GM23338 (cell line): ENCODE measurements at regions not wholly inside any gene's neighbourhood (a gene's known extent, or its start where the extent isn't known, plus 50 kb on each side); places are given as distances from the start of the nearest gene placed in this dataset.

ENCODE experiments used
- ATAC-seq: fragments of 200-7000 bp; cut with Tn5 transposase; 3 replicates; pipeline ENCODE4 v1.9.1; 2020
- DNase-seq: peaks from one replicate; pipeline ENCODE4 v3.0.0-alpha.2; 2015; ENCODE audit warnings: low spot score
- H2AFZ ChIP-seq: fragments of 200-600 bp; sonication (generic); 2 replicates; pipeline ENCODE4 v1.8.0; 2016; ENCODE audit warnings: antibody characterized with exemption, mild to moderate bottlenecking, moderate library complexity
- H3F3A ChIP-seq: fragments of 200-600 bp; sonication (generic); replicated peaks from 2 replicates; pipeline ENCODE4 v1.8.0; 2017; ENCODE audit warnings: antibody characterized with exemption, mixed run types, low read depth
- H3K27ac ChIP-seq: fragments of 200-600 bp; sonication (generic); 2 replicates; pipeline ENCODE4 v1.6.1; 2016; ENCODE audit warnings: low read depth
- H3K27me3 ChIP-seq: fragments of 200-600 bp; sonication (generic); 2 replicates; pipeline ENCODE4 v1.8.0; 2016; ENCODE audit warnings: mild to moderate bottlenecking, mixed run types, moderate library complexity; ENCODE audit not compliant: insufficient read depth
- H3K36me3 ChIP-seq: fragments of 200-600 bp; sonication (generic); 2 replicates; pipeline ENCODE4 v1.8.0; 2016; ENCODE audit warnings: mild to moderate bottlenecking; ENCODE audit not compliant: insufficient read depth
- H3K4me1 ChIP-seq: fragments of 200-600 bp; sonication (generic); 2 replicates; pipeline ENCODE4 v1.8.0; 2016; ENCODE audit warnings: mild to moderate bottlenecking, moderate library complexity; ENCODE audit not compliant: insufficient read depth
- H3K4me2 ChIP-seq: fragments of 200-600 bp; sonication (generic); 2 replicates; pipeline ENCODE4 v1.7.1; 2017; ENCODE audit warnings: mixed run types
- H3K4me3 ChIP-seq: fragments of 200-600 bp; sonication (generic); 2 replicates; pipeline ENCODE4 v1.6.1; 2016; ENCODE audit warnings: mixed run types
- H3K79me2 ChIP-seq: fragments of 200-600 bp; sonication (generic); replicated peaks from 2 replicates; pipeline ENCODE4 v1.8.0; 2017; ENCODE audit warnings: mild to moderate bottlenecking; ENCODE audit not compliant: insufficient read depth
- H3K9me2 ChIP-seq: fragments of 200-600 bp; sonication (generic); 2 replicates; pipeline ENCODE4 v1.8.0; 2017; ENCODE audit not compliant: insufficient read depth
- H4K20me1 ChIP-seq: fragments of 200-600 bp; sonication (generic); replicated peaks from 2 replicates; pipeline ENCODE4 v1.8.0; 2017; ENCODE audit warnings: mild to moderate bottlenecking; ENCODE audit not compliant: insufficient read depth
- H3K27ac Mint-ChIP-seq: 2 replicates; pipeline ENCODE4 v1.8.0; 2020; ENCODE audit warnings: inconsistent platforms, mild to moderate bottlenecking, moderate library complexity, mixed read lengths
- H3K27me3 Mint-ChIP-seq: 3 replicates; pipeline ENCODE4 v1.8.0; 2022; ENCODE audit warnings: low read depth, mild to moderate bottlenecking, moderate library complexity, mixed read lengths, inconsistent platforms; ENCODE audit not compliant: insufficient read depth, poor library complexity
- H3K36me3 Mint-ChIP-seq: 3 replicates; pipeline ENCODE4 v1.8.0; 2021; ENCODE audit warnings: low read depth, mild to moderate bottlenecking, inconsistent platforms, moderate library complexity, mixed read lengths
- H3K4me1 Mint-ChIP-seq: 3 replicates; pipeline ENCODE4 v1.8.0; 2020; ENCODE audit warnings: mild to moderate bottlenecking, inconsistent platforms, mixed read lengths
- H3K4me3 Mint-ChIP-seq: 3 replicates; pipeline ENCODE4 v1.8.0; 2021; ENCODE audit warnings: moderate library complexity, mild to moderate bottlenecking, inconsistent platforms, mixed read lengths
- H3K9me3 Mint-ChIP-seq: 3 replicates; pipeline ENCODE4 v1.8.0; 2020; ENCODE audit warnings: moderate library complexity, mild to moderate bottlenecking, inconsistent platforms, mixed read lengths
- CREB1 ChIP-seq: fragments of 250-450 bp; sonication (Bioruptor Pico); IDR thresholded peaks from 2 replicates; pipeline ENCODE4 v1.5.0; 2020; ENCODE audit warnings: low read depth, mild to moderate bottlenecking, moderate library complexity
- EZH2 ChIP-seq: fragments of 200-600 bp; sonication (generic); IDR thresholded peaks from one replicate; pipeline ENCODE4 v1.8.0; 2017; ENCODE audit warnings: antibody characterized with exemption, mild to moderate bottlenecking, low read depth; ENCODE audit not compliant: unreplicated experiment
- EZH2phosphoT487 ChIP-seq: fragments of 200-600 bp; sonication (generic); IDR thresholded peaks from one replicate; pipeline ENCODE4 v1.8.1; 2018; ENCODE audit warnings: antibody characterized with exemption; ENCODE audit not compliant: unreplicated experiment
- JUNB ChIP-seq: IDR thresholded peaks from one replicate; pipeline ENCODE4 v1.6.1; 2016; ENCODE audit warnings: antibody characterized with exemption; ENCODE audit not compliant: unreplicated experiment
- NANOG ChIP-seq: IDR thresholded peaks from 2 replicates; pipeline ENCODE4 v1.6.1; 2016; ENCODE audit warnings: antibody characterized with exemption, borderline replicate concordance
- POLR2AphosphoS5 ChIP-seq: IDR thresholded peaks from 2 replicates; pipeline ENCODE4 v1.6.1; 2016; ENCODE audit warnings: antibody characterized with exemption, low read depth
- ZNF114 ChIP-seq: fragments of 250-450 bp; sonication (Bioruptor Pico); IDR thresholded peaks from 2 replicates; pipeline ENCODE4 v1.5.0; 2020; ENCODE audit warnings: mild to moderate bottlenecking, moderate library complexity
- ZNF331 ChIP-seq: fragments of 250-450 bp; sonication (Bioruptor Pico); IDR thresholded peaks from 2 replicates; pipeline ENCODE4 v1.5.0; 2020; ENCODE audit warnings: low read depth, mild to moderate bottlenecking, moderate library complexity
- TF ChIP-seq, protein P1 (sequence below): IDR thresholded peaks from 2 replicates; pipeline ENCODE4 v1.6.1; 2016; ENCODE audit warnings: antibody characterized with exemption
- TF ChIP-seq, protein P2 (sequence below): fragments of 250-450 bp; sonication (Bioruptor Pico); IDR thresholded peaks from 2 replicates; pipeline ENCODE4 v1.5.0; 2020; ENCODE audit warnings: mild to moderate bottlenecking, moderate library complexity
- TF ChIP-seq, protein P3 (sequence below), 2 experiments: fragments of 200-600 bp in 1 of 2; sonication (generic) in 1 of 2; conservative IDR thresholded peaks; 2 replicates each; pipeline versions ENCODE4 v1.5.1 to v1.6.1; 2016 to 2017; ENCODE audit warnings: antibody characterized with exemption in 2 of 2, low read depth in 2 of 2, mild to moderate bottlenecking in 2 of 2, moderate library complexity in 1 of 2

DNA sequence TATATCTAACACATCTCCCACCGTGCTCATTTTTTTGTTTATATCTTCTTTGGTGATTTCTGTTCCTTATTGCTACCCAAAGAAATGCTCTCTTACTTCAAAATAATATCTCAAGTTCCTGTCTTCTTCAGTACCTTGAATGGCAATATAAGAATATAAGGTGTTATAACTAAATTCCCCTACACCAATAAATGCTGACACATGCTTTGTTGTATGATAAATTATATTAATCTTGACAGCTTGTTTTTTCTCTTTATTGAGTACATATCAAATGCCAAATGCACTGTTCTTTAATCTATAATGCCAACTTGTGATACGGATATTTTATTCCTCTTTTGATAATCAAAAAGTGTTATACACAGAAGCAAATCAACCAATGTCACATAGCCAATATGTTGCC lies 540.3 kb downstream of the PYDC2 start:
- DNase-seq (no peak), ATAC-seq (no peak)
- Histone ChIP-seq H3K4me2 (no peak overlapping the region), H3K27ac (no peak overlapping the region), H3K9me2 (peaks cover 4% of the 10 kb centered on the region), H3K79me2 (no peaks in the 10 kb centered on the region), H3K4me3 (no peak overlapping the region), H3K4me1 (no peaks in the 10 kb centered on the region; the same call in 1 of the 2 replicates), H3F3A (no peaks in the 10 kb centered on the region), H4K20me1 (no peaks in the 10 kb centered on the region), H3K36me3 (no peaks in the 10 kb centered on the region), H3K27me3 (no peaks in the 10 kb centered on the region), H2AFZ (no peak overlapping the region)
- peaks cover 1% of the 10 kb centered on the region; the same call in 1 of the 3 replicates for H3K9me3 Mint-ChIP-seq
- no peak overlapping the region for H3K4me3 Mint-ChIP-seq
- H3K4me1 Mint-ChIP-seq, result peaks cover 9% of the 10 kb centered on the region; the same call in 2 of the 3 replicates
- TF ChIP-seq JUNB, result no peak
- no peak for TF ChIP-seq EZH2
- TF ChIP-seq, protein P1, sequence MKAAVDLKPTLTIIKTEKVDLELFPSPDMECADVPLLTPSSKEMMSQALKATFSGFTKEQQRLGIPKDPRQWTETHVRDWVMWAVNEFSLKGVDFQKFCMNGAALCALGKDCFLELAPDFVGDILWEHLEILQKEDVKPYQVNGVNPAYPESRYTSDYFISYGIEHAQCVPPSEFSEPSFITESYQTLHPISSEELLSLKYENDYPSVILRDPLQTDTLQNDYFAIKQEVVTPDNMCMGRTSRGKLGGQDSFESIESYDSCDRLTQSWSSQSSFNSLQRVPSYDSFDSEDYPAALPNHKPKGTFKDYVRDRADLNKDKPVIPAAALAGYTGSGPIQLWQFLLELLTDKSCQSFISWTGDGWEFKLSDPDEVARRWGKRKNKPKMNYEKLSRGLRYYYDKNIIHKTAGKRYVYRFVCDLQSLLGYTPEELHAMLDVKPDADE, result no peak
- TF ChIP-seq EZH2phosphoT487, result no peak
- TF ChIP-seq CREB1 (CRISPR knock-in tag), result no peak
- H3K36me3 Mint-ChIP-seq, result no peaks in the 10 kb centered on the region; the same call in 2 of the 3 replicates
- no peak overlapping the region for H3K27ac Mint-ChIP-seq
- H3K27me3 Mint-ChIP-seq, result no peaks in the 10 kb centered on the region

DNA sequence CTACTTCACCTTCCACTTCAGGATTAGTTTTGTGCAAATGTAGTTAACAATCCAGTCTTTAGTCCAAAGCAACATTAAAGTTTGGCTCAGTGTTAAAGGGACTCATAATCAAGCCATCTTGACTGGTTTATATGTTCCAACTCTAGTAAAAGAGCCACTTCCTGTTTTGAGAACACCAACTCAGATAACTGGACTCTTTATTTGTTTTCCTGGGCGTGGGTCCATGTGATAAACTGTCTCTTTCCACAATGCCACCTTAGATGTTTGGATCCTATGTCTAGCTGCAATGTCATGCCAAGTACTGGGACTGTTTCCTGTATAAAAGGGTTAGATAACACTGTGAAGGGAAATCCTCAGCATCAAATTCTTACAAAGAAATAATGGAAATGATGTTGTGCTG lies 545.0 kb downstream of the PYDC2 start:
- DNase-seq (no peak), ATAC-seq (no peak)
- H3K4me1 ChIP-seq, result no peaks in the 10 kb centered on the region
- no peak overlapping the region for H3K4me2 ChIP-seq
- Mint-ChIP-seq H3K4me3 (no peak overlapping the region), H3K4me1 (no peaks in the 10 kb centered on the region), H3K9me3 (no peaks in the 10 kb centered on the region), H3K27ac (no peak overlapping the region), H3K27me3 (no peaks in the 10 kb centered on the region), H3K36me3 (no peaks in the 10 kb centered on the region)
- no peak overlapping the region for H3K4me3 ChIP-seq
- H3K27me3 ChIP-seq, result no peaks in the 10 kb centered on the region
- peaks cover 5% of the 10 kb centered on the region; the same call in 1 of the 2 replicates for H3K9me2 ChIP-seq
- no peaks in the 10 kb centered on the region for H3K79me2 ChIP-seq
- no peaks in the 10 kb centered on the region for H4K20me1 ChIP-seq
- H3K36me3 ChIP-seq, result no peaks in the 10 kb centered on the region
- H3K27ac ChIP-seq, result no peak overlapping the region
- H2AFZ ChIP-seq, result no peak overlapping the region; the same call in 1 of the 2 replicates
- H3F3A ChIP-seq, result no peaks in the 10 kb centered on the region
- TF ChIP-seq EZH2 (no peak), ZNF331 (CRISPR knock-in tag) (no peak), ZNF114 (CRISPR knock-in tag) (no peak), NANOG (no peak), EZH2phosphoT487 (no peak), JUNB (no peak), POLR2AphosphoS5 (no peak)
- TF ChIP-seq, protein P2, sequence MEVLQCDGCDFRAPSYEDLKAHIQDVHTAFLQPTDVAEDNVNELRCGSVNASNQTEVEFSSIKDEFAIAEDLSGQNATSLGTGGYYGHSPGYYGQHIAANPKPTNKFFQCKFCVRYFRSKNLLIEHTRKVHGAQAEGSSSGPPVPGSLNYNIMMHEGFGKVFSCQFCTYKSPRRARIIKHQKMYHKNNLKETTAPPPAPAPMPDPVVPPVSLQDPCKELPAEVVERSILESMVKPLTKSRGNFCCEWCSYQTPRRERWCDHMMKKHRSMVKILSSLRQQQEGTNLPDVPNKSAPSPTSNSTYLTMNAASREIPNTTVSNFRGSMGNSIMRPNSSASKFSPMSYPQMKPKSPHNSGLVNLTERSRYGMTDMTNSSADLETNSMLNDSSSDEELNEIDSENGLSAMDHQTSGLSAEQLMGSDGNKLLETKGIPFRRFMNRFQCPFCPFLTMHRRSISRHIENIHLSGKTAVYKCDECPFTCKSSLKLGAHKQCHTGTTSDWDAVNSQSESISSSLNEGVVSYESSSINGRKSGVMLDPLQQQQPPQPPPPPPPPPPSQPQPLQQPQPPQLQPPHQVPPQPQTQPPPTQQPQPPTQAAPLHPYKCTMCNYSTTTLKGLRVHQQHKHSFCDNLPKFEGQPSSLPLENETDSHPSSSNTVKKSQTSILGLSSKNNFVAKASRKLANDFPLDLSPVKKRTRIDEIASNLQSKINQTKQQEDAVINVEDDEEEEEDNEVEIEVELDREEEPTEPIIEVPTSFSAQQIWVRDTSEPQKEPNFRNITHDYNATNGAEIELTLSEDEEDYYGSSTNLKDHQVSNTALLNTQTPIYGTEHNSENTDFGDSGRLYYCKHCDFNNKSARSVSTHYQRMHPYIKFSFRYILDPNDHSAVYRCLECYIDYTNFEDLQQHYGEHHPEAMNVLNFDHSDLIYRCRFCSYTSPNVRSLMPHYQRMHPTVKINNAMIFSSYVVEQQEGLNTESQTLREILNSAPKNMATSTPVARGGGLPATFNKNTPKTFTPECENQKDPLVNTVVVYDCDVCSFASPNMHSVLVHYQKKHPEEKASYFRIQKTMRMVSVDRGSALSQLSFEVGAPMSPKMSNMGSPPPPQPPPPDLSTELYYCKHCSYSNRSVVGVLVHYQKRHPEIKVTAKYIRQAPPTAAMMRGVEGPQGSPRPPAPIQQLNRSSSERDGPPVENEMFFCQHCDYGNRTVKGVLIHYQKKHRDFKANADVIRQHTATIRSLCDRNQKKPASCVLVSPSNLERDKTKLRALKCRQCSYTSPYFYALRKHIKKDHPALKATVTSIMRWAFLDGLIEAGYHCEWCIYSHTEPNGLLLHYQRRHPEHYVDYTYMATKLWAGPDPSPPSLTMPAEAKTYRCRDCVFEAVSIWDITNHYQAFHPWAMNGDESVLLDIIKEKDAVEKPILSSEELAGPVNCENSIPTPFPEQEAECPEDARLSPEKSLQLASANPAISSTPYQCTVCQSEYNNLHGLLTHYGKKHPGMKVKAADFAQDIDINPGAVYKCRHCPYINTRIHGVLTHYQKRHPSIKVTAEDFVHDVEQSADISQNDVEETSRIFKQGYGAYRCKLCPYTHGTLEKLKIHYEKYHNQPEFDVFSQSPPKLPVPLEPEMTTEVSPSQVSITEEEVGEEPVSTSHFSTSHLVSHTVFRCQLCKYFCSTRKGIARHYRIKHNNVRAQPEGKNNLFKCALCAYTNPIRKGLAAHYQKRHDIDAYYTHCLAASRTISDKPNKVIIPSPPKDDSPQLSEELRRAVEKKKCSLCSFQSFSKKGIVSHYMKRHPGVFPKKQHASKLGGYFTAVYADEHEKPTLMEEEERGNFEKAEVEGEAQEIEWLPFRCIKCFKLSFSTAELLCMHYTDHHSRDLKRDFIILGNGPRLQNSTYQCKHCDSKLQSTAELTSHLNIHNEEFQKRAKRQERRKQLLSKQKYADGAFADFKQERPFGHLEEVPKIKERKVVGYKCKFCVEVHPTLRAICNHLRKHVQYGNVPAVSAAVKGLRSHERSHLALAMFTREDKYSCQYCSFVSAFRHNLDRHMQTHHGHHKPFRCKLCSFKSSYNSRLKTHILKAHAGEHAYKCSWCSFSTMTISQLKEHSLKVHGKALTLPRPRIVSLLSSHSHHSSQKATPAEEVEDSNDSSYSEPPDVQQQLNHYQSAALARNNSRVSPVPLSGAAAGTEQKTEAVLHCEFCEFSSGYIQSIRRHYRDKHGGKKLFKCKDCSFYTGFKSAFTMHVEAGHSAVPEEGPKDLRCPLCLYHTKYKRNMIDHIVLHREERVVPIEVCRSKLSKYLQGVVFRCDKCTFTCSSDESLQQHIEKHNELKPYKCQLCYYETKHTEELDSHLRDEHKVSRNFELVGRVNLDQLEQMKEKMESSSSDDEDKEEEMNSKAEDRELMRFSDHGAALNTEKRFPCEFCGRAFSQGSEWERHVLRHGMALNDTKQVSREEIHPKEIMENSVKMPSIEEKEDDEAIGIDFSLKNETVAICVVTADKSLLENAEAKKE, result no peak
- TF ChIP-seq, protein P3, sequence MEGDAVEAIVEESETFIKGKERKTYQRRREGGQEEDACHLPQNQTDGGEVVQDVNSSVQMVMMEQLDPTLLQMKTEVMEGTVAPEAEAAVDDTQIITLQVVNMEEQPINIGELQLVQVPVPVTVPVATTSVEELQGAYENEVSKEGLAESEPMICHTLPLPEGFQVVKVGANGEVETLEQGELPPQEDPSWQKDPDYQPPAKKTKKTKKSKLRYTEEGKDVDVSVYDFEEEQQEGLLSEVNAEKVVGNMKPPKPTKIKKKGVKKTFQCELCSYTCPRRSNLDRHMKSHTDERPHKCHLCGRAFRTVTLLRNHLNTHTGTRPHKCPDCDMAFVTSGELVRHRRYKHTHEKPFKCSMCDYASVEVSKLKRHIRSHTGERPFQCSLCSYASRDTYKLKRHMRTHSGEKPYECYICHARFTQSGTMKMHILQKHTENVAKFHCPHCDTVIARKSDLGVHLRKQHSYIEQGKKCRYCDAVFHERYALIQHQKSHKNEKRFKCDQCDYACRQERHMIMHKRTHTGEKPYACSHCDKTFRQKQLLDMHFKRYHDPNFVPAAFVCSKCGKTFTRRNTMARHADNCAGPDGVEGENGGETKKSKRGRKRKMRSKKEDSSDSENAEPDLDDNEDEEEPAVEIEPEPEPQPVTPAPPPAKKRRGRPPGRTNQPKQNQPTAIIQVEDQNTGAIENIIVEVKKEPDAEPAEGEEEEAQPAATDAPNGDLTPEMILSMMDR (conservative IDR thresholded peaks at IDR 0.05; ENCODE audit: low read depth in 2 of 2), result no peak
- TF ChIP-seq, protein P1, result no peak
